BLaER1 (cell line): ENCODE measurements at regions not wholly inside any gene's neighbourhood (a gene's known extent, or its start where the extent isn't known, plus 50 kb on each side); places are given as distances from the start of the nearest gene placed in this dataset.
A peak's percentile ranks its signal among the peaks of the same experiment; 100 is the strongest.

Experiments
- H3K27ac ChIP-seq: shearing (Covaris generic); formaldehyde crosslinking; 2 replicates; pipeline ENCODE4 v1.8.1; 2022
- H3K27me3 ChIP-seq: shearing (Covaris generic); formaldehyde crosslinking; 2 replicates; pipeline ENCODE4 v1.8.1; 2022
- H3K36me3 ChIP-seq: shearing (Covaris generic); formaldehyde crosslinking; 2 replicates; pipeline ENCODE4 v1.8.1; 2022
- H3K4me1 ChIP-seq: shearing (Covaris generic); formaldehyde crosslinking; 2 replicates; pipeline ENCODE4 v1.8.1; 2022
- H3K4me2 ChIP-seq: shearing (Covaris generic); formaldehyde crosslinking; 2 replicates; pipeline ENCODE4 v1.8.1; 2022
- H3K4me3 ChIP-seq: shearing (Covaris generic); formaldehyde crosslinking; 2 replicates; pipeline ENCODE4 v1.8.1; 2022
- H3K9ac ChIP-seq: shearing (Covaris generic); formaldehyde crosslinking; 2 replicates; pipeline ENCODE4 v1.8.1; 2022
- H3K9me3 ChIP-seq: shearing (Covaris generic); formaldehyde crosslinking; 2 replicates; pipeline ENCODE4 v1.8.1; 2022
- H4K20me1 ChIP-seq: shearing (Covaris generic); formaldehyde crosslinking; 2 replicates; pipeline ENCODE4 v1.8.1; 2022
- Cebpa-rat ChIP-seq: shearing (Covaris generic); IDR thresholded peaks from 2 replicates; pipeline ENCODE4 v1.8.1; 2022

GRCh38 chr15:47857014-47857775, 139.9 kb downstream of the SEMA6D start:
- no peaks in the 10 kb centered on the region for H4K20me1 ChIP-seq
- H3K4me2 ChIP-seq: peak overlapping the region; percentile 30; the same call in 1 of the 2 replicates
- no peaks in the 10 kb centered on the region for H3K9me3 ChIP-seq
- no peaks in the 10 kb centered on the region for H3K27me3 ChIP-seq
- H3K36me3 ChIP-seq: no peaks in the 10 kb centered on the region
- H3K9ac ChIP-seq: no peak overlapping the region
- no peak overlapping the region for H3K27ac ChIP-seq
- peaks cover 9% of the 10 kb centered on the region; the same call in 1 of the 2 replicates for H3K4me1 ChIP-seq
- no peak for TF ChIP-seq Cebpa-rat
- no peak overlapping the region for H3K4me3 ChIP-seq

DNA sequence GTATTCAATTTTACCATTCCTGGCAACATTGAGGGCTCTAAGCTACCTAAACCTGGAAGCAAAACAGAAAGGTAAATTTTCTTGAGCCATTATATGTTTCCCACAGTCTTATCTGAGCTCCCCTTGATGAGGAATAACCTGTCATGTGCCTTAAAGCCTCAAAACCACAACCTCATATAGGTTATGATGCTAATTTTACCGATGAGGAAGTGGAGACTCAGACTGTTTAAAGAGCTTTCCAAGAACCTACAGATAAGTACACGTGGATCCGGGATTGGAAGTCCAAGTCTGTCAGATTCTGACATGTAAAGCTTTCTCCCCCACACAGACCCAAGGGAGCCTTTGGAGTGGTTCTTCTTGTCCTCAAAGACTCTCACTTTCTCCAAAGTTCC, 140.5 kb downstream of the SEMA6D start:
- H3K4me2 ChIP-seq: peak overlapping the region; percentile 30; the same call in 1 of the 2 replicates
- no peak overlapping the region for H3K27ac ChIP-seq
- no peaks in the 10 kb centered on the region for H4K20me1 ChIP-seq
- no peaks in the 10 kb centered on the region for H3K36me3 ChIP-seq
- H3K4me3 ChIP-seq: no peak overlapping the region
- no peak for TF ChIP-seq Cebpa-rat
- H3K27me3 ChIP-seq: no peaks in the 10 kb centered on the region
- H3K4me1 ChIP-seq: peaks cover 9% of the 10 kb centered on the region; the same call in 1 of the 2 replicates
- H3K9me3 ChIP-seq: no peaks in the 10 kb centered on the region
- no peak overlapping the region for H3K9ac ChIP-seq

- H3K36me3 ChIP-seq: no peaks in the 10 kb centered on the region
- no peak overlapping the region for H3K27ac ChIP-seq
- H3K4me1 ChIP-seq: peaks cover 9% of the 10 kb centered on the region; the same call in 1 of the 2 replicates
- no peak for TF ChIP-seq Cebpa-rat
- H3K9ac ChIP-seq: no peak overlapping the region
- H3K27me3 ChIP-seq: no peaks in the 10 kb centered on the region
- no peak overlapping the region for H3K4me2 ChIP-seq
- H4K20me1 ChIP-seq: no peaks in the 10 kb centered on the region
- no peak overlapping the region for H3K4me3 ChIP-seq
- H3K9me3 ChIP-seq: no peaks in the 10 kb centered on the region
Measured at GRCh38 chr15:47861111-47861903, 144.0 kb downstream of the SEMA6D start.

DNA sequence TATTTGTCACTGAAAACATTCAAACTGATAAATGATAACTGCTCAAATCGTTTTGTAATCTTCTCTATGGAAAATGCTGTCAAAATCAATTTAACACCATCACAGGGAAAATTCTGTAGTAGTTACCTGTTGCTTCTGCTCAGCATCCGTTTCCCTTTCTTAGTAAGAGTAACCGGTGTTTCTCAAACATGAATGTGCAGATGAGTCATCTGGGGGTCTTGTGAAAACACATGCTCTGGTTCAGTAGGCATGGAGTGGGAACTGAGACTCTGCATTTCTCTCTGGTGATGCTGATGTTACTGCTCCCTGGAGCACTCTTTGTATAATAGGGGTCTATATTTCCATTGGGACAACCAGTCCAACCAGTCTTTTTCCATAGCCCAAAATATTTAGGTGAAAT, 145.1 kb downstream of the SEMA6D start:
- Histone ChIP-seq H3K4me2 (no peak overlapping the region), H3K9me3 (no peaks in the 10 kb centered on the region), H3K36me3 (no peaks in the 10 kb centered on the region), H4K20me1 (no peaks in the 10 kb centered on the region), H3K9ac (no peak overlapping the region), H3K27me3 (no peaks in the 10 kb centered on the region), H3K4me3 (no peak overlapping the region), H3K4me1 (peaks cover 8% of the 10 kb centered on the region; the same call in 1 of the 2 replicates), H3K27ac (no peak overlapping the region)
- no peak for TF ChIP-seq Cebpa-rat

DNA sequence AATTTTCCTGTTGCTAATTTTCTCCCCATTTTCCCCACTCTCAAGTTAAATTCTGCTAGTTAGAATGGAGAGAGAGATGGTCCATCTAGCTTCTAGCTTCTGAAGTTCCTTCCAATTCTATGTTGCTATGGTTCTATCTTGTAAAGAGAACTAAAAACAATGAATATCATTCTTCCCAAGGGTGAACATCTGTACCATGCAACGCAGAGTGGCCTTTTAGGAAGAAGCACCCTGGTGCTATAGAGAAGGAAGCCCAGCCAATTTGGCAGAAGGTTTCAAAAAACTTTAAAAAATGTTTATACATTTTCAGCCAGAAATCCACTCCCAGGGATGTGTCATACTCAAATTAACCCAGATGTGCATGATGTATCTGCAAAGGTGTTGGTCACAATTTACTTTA, 149.1 kb downstream of the SEMA6D start:
- no peak overlapping the region for H3K27ac ChIP-seq
- H3K9ac ChIP-seq: no peak overlapping the region
- no peaks in the 10 kb centered on the region for H3K9me3 ChIP-seq
- no peaks in the 10 kb centered on the region for H3K4me1 ChIP-seq
- no peak overlapping the region for H3K4me2 ChIP-seq
- no peak for TF ChIP-seq Cebpa-rat
- no peaks in the 10 kb centered on the region for H3K27me3 ChIP-seq
- H4K20me1 ChIP-seq: no peaks in the 10 kb centered on the region
- H3K36me3 ChIP-seq: no peaks in the 10 kb centered on the region
- no peak overlapping the region for H3K4me3 ChIP-seq

DNA sequence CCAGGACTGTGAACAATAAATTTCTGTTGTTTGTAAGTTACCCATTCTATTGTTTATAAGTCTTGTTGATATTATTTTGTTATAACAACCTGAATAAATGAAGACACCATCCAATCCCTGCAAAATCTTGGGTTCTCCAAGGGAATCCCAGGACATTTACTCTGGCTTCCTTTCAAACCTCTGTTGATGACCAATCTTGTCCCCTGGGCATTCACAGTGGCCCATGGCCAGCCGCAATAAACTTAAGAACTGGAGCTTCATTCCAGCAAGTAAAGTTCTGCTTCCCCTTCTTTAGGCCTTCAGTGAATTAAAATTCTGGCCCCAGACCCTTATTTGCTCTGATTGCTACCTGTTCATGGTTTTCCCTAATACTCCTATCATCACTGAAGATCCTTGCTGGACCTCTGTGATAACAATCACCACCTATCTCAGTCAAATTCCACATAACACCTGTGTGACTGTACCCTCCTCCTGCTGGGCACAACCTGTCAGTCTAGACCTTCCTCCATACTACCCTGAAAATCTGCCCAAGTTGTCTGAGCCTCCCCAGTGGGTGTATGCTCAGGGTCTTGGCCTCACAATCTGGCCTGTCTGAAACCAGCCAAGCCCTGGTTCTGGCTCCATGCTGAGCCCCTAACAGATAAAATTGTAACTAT, 153.1 kb downstream of the SEMA6D start:
- TF ChIP-seq Cebpa-rat: no peak
- Histone ChIP-seq H3K9ac (no peak overlapping the region), H3K27ac (no peak overlapping the region), H4K20me1 (no peaks in the 10 kb centered on the region), H3K36me3 (no peaks in the 10 kb centered on the region), H3K4me2 (no peak overlapping the region), H3K4me1 (no peaks in the 10 kb centered on the region), H3K27me3 (no peaks in the 10 kb centered on the region), H3K9me3 (no peaks in the 10 kb centered on the region), H3K4me3 (no peak overlapping the region)

DNA sequence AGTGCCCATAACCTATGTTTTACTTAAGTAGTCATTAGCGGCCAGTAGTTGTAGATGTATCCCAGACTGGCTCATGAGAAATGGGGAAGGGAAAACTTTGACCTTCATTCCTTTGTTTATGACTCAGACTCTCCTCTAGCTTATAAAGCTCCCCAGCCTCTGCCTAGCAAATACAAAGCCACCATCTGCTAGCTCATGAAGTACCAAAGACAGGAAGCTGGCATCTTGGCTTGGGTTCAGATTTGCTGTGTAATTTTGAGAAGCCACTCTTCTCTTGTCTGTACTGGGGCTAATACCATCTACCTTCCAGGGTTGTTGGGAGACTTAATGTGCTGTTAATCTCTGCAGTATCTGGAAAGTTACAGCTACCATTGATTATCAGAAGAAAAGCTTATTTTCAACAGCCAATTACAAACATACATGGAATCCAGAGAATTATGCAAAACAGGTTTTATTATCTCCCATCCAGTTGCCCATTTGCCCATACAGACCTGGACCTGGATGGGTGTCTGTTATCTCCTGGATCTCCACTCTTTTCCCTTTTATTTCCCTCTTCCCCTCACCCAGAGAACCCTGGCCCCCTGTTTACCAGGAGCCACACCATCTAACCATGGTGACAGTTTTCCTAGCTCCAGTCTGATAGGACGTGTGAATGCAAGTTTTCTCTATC, 153.8 kb downstream of the SEMA6D start:
- no peaks in the 10 kb centered on the region for H3K9me3 ChIP-seq
- no peak overlapping the region for H3K27ac ChIP-seq
- H3K4me2 ChIP-seq: no peak overlapping the region
- H3K4me3 ChIP-seq: no peak overlapping the region
- H3K27me3 ChIP-seq: no peaks in the 10 kb centered on the region
- H3K4me1 ChIP-seq: no peaks in the 10 kb centered on the region
- H4K20me1 ChIP-seq: no peaks in the 10 kb centered on the region
- no peak overlapping the region for H3K9ac ChIP-seq
- no peak for TF ChIP-seq Cebpa-rat
- H3K36me3 ChIP-seq: no peaks in the 10 kb centered on the region

DNA sequence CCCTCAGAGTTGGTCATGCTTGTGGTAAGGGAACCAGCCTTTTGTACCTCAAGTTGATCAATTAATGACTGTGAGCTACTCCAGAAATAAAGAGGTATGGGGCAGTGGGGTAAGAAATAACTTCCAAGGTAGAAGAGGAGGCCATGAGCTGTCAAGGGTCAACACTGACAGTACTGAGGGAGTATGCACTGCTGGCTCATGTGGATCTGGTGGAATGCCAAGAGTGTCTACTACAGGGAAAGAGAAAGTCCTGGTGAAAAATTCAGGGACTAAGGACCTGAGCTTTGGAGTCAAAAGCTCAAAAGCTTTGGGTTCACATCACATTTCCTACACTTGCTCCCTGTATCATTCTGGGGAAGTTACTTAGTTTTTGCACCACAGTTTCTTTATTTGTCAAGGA, 154.9 kb downstream of the SEMA6D start:
- TF ChIP-seq Cebpa-rat: no peak
- Histone ChIP-seq H4K20me1 (no peaks in the 10 kb centered on the region), H3K9me3 (no peaks in the 10 kb centered on the region), H3K9ac (no peak overlapping the region), H3K27me3 (no peaks in the 10 kb centered on the region), H3K4me2 (no peak overlapping the region), H3K4me1 (no peaks in the 10 kb centered on the region), H3K36me3 (no peaks in the 10 kb centered on the region), H3K4me3 (no peak overlapping the region), H3K27ac (no peak overlapping the region)

DNA sequence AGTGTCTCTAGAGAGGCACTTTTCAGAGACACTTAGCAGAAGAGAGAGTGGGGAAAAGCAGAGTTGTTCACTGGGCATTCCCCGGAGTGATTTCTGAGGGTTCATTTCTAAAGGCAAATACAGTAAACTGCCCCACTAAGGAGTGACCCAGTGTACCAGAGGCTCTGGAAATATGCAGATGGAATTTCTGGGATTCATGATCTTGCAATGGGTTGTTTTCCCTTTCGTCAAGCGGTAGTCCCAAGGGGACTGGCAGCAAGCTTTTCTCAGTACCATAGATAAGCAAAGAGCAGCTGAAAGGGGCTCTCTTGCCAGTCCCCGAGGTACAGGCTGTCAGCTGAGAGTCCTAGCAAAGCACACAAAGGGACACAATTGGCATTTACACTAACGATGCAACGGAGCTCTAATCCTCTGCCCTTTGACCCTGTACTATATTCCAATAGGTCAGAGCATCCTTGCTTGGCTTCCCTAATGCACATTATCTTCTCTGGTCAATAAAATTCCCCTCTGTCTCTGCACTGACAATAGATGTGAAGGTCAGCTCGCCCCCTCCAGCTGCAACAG, 155.6 kb downstream of the SEMA6D start:
- Histone ChIP-seq H3K36me3 (no peaks in the 10 kb centered on the region), H3K9me3 (no peaks in the 10 kb centered on the region), H3K9ac (no peak overlapping the region), H3K4me1 (no peaks in the 10 kb centered on the region), H3K4me3 (no peak overlapping the region), H3K4me2 (no peak overlapping the region), H3K27ac (no peak overlapping the region), H3K27me3 (no peaks in the 10 kb centered on the region), H4K20me1 (no peaks in the 10 kb centered on the region)
- TF ChIP-seq Cebpa-rat: no peak
